Retinal pigment epithelial cell (primary cell): ENCODE measurements at regions not wholly inside any gene's neighbourhood (a gene's known extent, or its start where the extent isn't known, plus 50 kb on each side); places are given as distances from the start of the nearest gene placed in this dataset.

Source experiments
- DNase-seq: peaks from one replicate; pipeline ENCODE4 v3.0.0-alpha.2; 2010; ENCODE audit warnings: low read depth
- H3K4me3 ChIP-seq: 2 replicates; pipeline ENCODE4 v1.5.1; 2011; ENCODE audit warnings: mild to moderate bottlenecking, low read length, control low read depth, moderate library complexity
- TF ChIP-seq, protein P1 (sequence below): conservative IDR thresholded peaks from 2 replicates; pipeline ENCODE4 v1.5.1; 2011; ENCODE audit warnings: low read depth, low read length, control low read depth, inconsistent platforms

GRCh38 chr4:189365451-189365850 is 575.2 kb upstream of the FRG1 start:
- H3K4me3 ChIP-seq = no peak overlapping the region
- DNase-seq = no peak
- TF ChIP-seq, protein P1, sequence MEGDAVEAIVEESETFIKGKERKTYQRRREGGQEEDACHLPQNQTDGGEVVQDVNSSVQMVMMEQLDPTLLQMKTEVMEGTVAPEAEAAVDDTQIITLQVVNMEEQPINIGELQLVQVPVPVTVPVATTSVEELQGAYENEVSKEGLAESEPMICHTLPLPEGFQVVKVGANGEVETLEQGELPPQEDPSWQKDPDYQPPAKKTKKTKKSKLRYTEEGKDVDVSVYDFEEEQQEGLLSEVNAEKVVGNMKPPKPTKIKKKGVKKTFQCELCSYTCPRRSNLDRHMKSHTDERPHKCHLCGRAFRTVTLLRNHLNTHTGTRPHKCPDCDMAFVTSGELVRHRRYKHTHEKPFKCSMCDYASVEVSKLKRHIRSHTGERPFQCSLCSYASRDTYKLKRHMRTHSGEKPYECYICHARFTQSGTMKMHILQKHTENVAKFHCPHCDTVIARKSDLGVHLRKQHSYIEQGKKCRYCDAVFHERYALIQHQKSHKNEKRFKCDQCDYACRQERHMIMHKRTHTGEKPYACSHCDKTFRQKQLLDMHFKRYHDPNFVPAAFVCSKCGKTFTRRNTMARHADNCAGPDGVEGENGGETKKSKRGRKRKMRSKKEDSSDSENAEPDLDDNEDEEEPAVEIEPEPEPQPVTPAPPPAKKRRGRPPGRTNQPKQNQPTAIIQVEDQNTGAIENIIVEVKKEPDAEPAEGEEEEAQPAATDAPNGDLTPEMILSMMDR = no peak

DNA sequence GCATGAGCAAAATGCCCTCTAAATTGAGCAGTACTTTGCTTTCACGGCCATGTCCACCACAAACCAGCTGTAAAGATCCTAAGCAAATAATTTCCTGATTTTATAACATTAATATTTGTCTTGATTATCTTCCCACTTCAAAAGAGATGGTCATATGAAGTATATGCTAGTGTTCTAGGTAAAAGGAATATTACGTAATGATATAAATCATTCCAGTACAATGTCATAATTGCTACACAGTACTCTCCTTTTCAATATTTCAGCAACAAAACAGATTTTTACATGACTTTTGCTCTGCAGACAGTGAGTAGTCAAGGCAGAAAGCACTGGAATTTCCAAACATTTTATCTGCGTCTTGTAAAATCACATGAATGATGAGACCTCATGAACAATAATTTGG is 572.8 kb upstream of the FRG1 start:
- TF ChIP-seq, protein P1 = no peak
- DNase-seq = no peak
- no peak overlapping the region for H3K4me3 ChIP-seq

DNA sequence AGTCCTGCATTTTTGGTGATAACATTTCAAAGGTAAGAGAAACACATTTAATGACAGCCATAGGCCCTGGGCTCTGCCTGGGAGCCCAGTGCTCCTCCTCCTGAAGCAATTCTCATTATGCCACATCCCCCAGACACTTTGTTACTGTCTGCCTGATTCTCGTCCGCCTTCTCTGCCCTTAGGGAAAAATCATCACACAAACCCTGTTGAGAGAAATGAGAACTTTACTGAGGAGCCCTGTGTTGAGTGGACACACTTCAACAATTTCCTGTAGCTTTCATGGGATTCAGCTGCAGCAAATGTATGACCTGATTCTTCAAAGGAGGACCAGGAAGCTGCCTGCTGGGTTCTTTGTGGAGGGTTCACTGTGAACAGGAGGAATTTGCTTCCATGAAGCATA is 566.5 kb upstream of the FRG1 start:
- TF ChIP-seq, protein P1 = no peak
- H3K4me3 ChIP-seq = no peak overlapping the region
- DNase-seq = no peak

DNA sequence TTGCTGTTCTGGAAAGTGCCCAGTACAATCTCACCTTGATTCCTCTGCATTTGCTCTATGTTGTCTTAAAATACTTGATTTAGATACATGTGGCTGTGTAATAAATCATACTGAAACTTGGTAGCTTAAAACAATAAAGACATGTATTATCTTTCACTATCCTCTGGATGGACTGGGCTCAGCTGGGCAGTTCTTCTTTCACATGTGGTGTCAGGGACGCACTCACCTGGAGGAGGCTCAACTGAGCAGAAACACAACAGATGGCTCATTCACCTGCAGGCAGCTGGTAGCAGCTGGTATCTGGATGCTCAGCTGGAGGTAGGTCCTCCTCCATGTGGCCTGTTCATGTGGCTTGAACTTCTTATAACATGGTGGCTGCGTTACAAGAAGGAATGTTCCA is 563.8 kb upstream of the FRG1 start:
- no peak for DNase-seq
- no peak overlapping the region for H3K4me3 ChIP-seq
- TF ChIP-seq, protein P1 = no peak

GRCh38 chr4:189377569-189377968 is 563.1 kb upstream of the FRG1 start:
- H3K4me3 ChIP-seq = no peak overlapping the region
- TF ChIP-seq, protein P1 = no peak
- DNase-seq = no peak

DNA sequence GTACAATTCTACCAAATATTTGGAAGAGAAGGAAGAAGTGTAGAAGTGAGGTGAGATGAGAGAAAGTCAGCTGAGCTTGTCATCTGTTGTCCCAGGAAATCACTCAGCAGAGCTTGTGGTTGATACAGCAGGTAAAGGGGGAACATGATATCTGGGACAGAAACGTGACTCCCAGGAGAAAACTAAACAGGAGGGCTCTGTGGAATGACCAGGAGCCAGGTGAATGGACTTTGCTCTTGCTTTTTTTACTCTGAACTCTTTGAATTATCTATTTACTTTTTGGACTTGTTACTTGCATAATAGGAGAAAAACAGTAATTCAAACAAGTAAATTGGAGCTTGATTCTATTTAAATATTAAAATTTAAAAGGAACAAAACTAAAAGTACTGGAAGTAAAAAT is 555.6 kb upstream of the FRG1 start:
- TF ChIP-seq, protein P1 = no peak
- DNase-seq = no peak
- H3K4me3 ChIP-seq = no peak overlapping the region

- TF ChIP-seq, protein P1 = no peak
- no peak overlapping the region for H3K4me3 ChIP-seq
Measured at GRCh38 chr4:189385579-189385978, 555.1 kb upstream of the FRG1 start.

More at GRCh38 chr4:189385579-189385978, 555.1 kb upstream of the FRG1 start:
- DNase-seq = no peak
